ENCODE measurements at regions not wholly inside any gene's neighbourhood (a gene's known extent, or its start where the extent isn't known, plus 50 kb on each side); places are given as distances from the start of the nearest gene placed in this dataset.

GRCh38 chr18:60174832-60175231 is 197.7 kb downstream of the MC4R start:
- no peak overlapping the region for H3K4me3 ChIP-seq (ENCODE audit: low read depth, low read length)
- DNase-seq (ENCODE audit: low read depth), result no peak
- TF ChIP-seq CTCF (conservative IDR thresholded peaks at IDR 0.05; ENCODE audit: low read depth, low read length), result no peak

GRCh38 chr18:60172030-60172429 is 200.5 kb downstream of the MC4R start:
- DNase-seq (ENCODE audit: low read depth), result no peak
- H3K4me3 ChIP-seq (ENCODE audit: low read depth, low read length), result no peak overlapping the region

DNA sequence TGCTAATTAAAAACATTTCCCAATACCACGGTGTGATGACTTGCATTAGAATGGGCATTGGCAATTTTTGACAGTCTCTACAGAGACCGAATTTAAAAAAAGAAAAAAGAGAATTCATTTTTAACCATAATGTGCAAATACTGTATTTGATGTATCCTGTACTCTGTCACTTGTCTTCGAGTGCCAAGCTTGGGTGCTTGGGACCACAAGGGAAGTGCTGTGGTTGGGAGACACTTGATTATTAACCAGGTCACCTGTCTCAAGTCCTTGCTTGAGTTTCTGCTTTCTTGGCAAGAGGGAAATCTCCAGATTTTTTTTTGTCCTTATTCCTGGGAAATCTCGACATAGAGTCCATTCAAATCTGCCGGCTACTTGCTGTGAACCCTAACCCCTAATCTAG is 209.0 kb downstream of the MC4R start:
- no peak for TF ChIP-seq CTCF (conservative IDR thresholded peaks at IDR 0.05; ENCODE audit: low read depth, low read length)
- no peak overlapping the region for H3K4me3 ChIP-seq (ENCODE audit: low read depth, low read length)
- no peak for DNase-seq (ENCODE audit: low read depth)

More at GRCh38 chr18:60172030-60172429, 200.5 kb downstream of the MC4R start:
- TF ChIP-seq CTCF (conservative IDR thresholded peaks at IDR 0.05; ENCODE audit: low read depth, low read length), result no peak

GRCh38 chr18:60162388-60162787 is 210.2 kb downstream of the MC4R start:
- no peak for DNase-seq (ENCODE audit: low read depth)
- no peak for TF ChIP-seq CTCF (conservative IDR thresholded peaks at IDR 0.05; ENCODE audit: low read depth, low read length)
- H3K4me3 ChIP-seq (ENCODE audit: low read depth, low read length), result no peak overlapping the region

GRCh38 chr18:60157810-60158209 is 214.8 kb downstream of the MC4R start:
- no peak for TF ChIP-seq CTCF (conservative IDR thresholded peaks at IDR 0.05; ENCODE audit: low read depth, low read length)
- no peak overlapping the region for H3K4me3 ChIP-seq (ENCODE audit: low read depth, low read length)
- no peak for DNase-seq (ENCODE audit: low read depth)

DNA sequence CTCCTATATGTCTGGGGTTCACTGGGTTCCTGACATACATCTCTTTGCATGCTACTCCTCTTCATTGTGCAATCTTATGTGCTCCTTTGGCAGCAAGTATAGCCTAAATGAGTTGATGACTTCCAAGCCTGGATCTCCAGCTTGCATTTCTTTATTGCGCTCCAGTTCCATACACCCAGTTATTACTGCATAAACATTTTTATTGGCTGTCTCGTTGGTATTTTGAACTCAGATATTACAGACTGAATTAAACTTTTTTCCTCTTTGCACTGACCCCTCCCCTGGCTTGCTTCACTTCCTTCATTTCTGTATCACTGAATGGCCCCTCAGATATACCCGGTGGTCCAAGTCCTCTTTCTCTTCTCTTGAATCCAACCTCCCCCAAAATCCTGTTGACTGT is 219.2 kb downstream of the MC4R start:
- TF ChIP-seq CTCF (conservative IDR thresholded peaks at IDR 0.05; ENCODE audit: low read depth, low read length), result no peak
- no peak overlapping the region for H3K4me3 ChIP-seq (ENCODE audit: low read depth, low read length)
- DNase-seq (ENCODE audit: low read depth), result no peak

DNA sequence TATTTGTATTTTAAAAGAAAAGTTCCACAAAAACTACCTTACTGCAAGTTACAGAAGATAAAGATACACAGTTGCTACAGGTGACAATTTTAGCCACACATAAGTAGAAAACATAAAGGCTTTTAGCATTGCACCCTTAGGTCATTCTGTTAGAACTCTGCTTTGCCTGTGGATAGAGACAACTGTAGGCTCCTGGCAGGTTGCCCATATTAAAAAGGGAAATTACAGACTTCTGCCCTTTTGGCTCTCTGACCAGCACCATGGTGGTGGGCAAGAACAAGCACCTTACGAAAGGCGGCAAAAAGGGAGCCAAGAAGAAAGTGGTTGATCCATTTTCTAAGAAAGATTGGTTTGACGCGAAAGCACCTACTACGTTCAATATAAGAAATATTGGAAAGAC is 223.3 kb downstream of the MC4R start:
- DNase-seq (ENCODE audit: low read depth), result peak; percentile 1
- no peak overlapping the region for H3K4me3 ChIP-seq (ENCODE audit: low read depth, low read length)
- no peak for TF ChIP-seq CTCF (conservative IDR thresholded peaks at IDR 0.05; ENCODE audit: low read depth, low read length)

All from choroid plexus epithelial cell (primary cell).